ENCODE measurements at regions not wholly inside any gene's neighbourhood (a gene's known extent, or its start where the extent isn't known, plus 50 kb on each side); places are given as distances from the start of the nearest gene placed in this dataset.

- no peaks in the 10 kb centered on the region for H3K27me3 ChIP-seq (ENCODE audit: insufficient read depth, low read depth)
- no peak overlapping the region for H3K4me3 ChIP-seq
- intact Hi-C loops (cut with micrococcal nuclease; ENCODE audit: unreplicated experiment), result no loop called here
- no peaks in the 10 kb centered on the region for H3F3A ChIP-seq (ENCODE audit: insufficient read depth, low read depth)
- TF ChIP-seq, protein P1, sequence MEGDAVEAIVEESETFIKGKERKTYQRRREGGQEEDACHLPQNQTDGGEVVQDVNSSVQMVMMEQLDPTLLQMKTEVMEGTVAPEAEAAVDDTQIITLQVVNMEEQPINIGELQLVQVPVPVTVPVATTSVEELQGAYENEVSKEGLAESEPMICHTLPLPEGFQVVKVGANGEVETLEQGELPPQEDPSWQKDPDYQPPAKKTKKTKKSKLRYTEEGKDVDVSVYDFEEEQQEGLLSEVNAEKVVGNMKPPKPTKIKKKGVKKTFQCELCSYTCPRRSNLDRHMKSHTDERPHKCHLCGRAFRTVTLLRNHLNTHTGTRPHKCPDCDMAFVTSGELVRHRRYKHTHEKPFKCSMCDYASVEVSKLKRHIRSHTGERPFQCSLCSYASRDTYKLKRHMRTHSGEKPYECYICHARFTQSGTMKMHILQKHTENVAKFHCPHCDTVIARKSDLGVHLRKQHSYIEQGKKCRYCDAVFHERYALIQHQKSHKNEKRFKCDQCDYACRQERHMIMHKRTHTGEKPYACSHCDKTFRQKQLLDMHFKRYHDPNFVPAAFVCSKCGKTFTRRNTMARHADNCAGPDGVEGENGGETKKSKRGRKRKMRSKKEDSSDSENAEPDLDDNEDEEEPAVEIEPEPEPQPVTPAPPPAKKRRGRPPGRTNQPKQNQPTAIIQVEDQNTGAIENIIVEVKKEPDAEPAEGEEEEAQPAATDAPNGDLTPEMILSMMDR (conservative IDR thresholded peaks at IDR 0.05), result no peak
- no peak for TF ChIP-seq EZH2 (IDR thresholded peaks at IDR 0.05; ENCODE audit: low read depth)
- no peak for DNase-seq
- H2AFZ ChIP-seq, result no peak overlapping the region
- no peaks in the 10 kb centered on the region for H4K20me1 ChIP-seq (ENCODE audit: insufficient read depth)
- no peaks in the 10 kb centered on the region for H3K9me3 ChIP-seq (ENCODE audit: insufficient read depth, low read depth)
- no peaks in the 10 kb centered on the region for H3K79me2 ChIP-seq (ENCODE audit: low read depth)
- H3K36me3 ChIP-seq (ENCODE audit: low read depth), result no peaks in the 10 kb centered on the region
- ChIA-PET CTCF (no interaction called here), POLR2A (ENCODE audit: unreplicated experiment) (no interaction called here)
- H3K9me2 ChIP-seq (ENCODE audit: insufficient read depth), result no peaks in the 10 kb centered on the region
- no TSS peak for BruUV-seq (replicated peaks)
- H3K27ac ChIP-seq, result no peak overlapping the region
- no peak overlapping the region for H3K4me2 ChIP-seq
- no peaks in the 10 kb centered on the region for H3K4me1 ChIP-seq (replicated peaks; ENCODE audit: insufficient read depth)
Measured at GRCh38 chr14:87432698-87433097, 560.3 kb downstream of the GALC start.

- no peak for DNase-seq
- no TSS peak for BruUV-seq (replicated peaks)
- no peaks in the 10 kb centered on the region for H4K20me1 ChIP-seq (ENCODE audit: insufficient read depth)
- no peaks in the 10 kb centered on the region for H3F3A ChIP-seq (ENCODE audit: insufficient read depth, low read depth)
- no peak overlapping the region for H2AFZ ChIP-seq
- no peaks in the 10 kb centered on the region for H3K4me1 ChIP-seq (replicated peaks; ENCODE audit: insufficient read depth)
- no peak overlapping the region for H3K4me2 ChIP-seq
- ChIA-PET POLR2A (ENCODE audit: unreplicated experiment) (no interaction called here), CTCF (no interaction called here)
- intact Hi-C loops (cut with micrococcal nuclease; ENCODE audit: unreplicated experiment), result no loop called here
- TF ChIP-seq, protein P1 (conservative IDR thresholded peaks at IDR 0.05), result no peak
- no peak for TF ChIP-seq EZH2 (IDR thresholded peaks at IDR 0.05; ENCODE audit: low read depth)
- no peaks in the 10 kb centered on the region for H3K9me2 ChIP-seq (ENCODE audit: insufficient read depth)
- no peaks in the 10 kb centered on the region for H3K9me3 ChIP-seq (ENCODE audit: insufficient read depth, low read depth)
- no peaks in the 10 kb centered on the region for H3K79me2 ChIP-seq (ENCODE audit: low read depth)
- no peaks in the 10 kb centered on the region for H3K27me3 ChIP-seq (ENCODE audit: insufficient read depth, low read depth)
- no peak overlapping the region for H3K27ac ChIP-seq
- H3K4me3 ChIP-seq, result no peak overlapping the region
- no peaks in the 10 kb centered on the region for H3K36me3 ChIP-seq (ENCODE audit: low read depth)
Measured at GRCh38 chr14:87430810-87431209, 562.2 kb downstream of the GALC start.

DNA sequence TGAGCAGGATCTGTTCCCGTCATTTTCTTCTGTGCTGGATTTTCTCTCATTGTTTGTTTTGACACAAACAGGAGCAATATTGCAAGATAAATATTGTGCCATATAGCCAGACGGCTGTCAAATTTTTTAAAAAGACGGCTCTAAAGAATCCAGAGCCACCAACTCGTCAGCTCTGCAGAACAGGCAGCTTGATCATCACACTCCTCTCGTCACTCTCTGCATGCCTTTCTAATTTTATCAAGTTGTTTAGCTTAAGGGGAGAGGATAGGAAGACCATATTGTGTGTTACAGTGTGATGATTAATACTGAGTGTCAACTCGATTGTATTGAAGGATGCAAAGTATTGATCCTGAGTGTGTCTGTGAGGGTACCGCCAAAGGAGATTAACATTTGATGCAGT is 562.8 kb downstream of the GALC start:
- H3K4me1 ChIP-seq (replicated peaks; ENCODE audit: insufficient read depth), result no peaks in the 10 kb centered on the region
- H3K9me2 ChIP-seq (ENCODE audit: insufficient read depth), result no peaks in the 10 kb centered on the region
- no peaks in the 10 kb centered on the region for H3K79me2 ChIP-seq (ENCODE audit: low read depth)
- H3K9me3 ChIP-seq (ENCODE audit: insufficient read depth, low read depth), result no peaks in the 10 kb centered on the region
- no TSS peak for BruUV-seq (replicated peaks)
- TF ChIP-seq, protein P1 (conservative IDR thresholded peaks at IDR 0.05), result no peak
- no peak for TF ChIP-seq EZH2 (IDR thresholded peaks at IDR 0.05; ENCODE audit: low read depth)
- ChIA-PET POLR2A (ENCODE audit: unreplicated experiment) (no interaction called here), CTCF (no interaction called here)
- no peaks in the 10 kb centered on the region for H3K36me3 ChIP-seq (ENCODE audit: low read depth)
- no peak overlapping the region for H3K4me2 ChIP-seq
- no peak overlapping the region for H3K27ac ChIP-seq
- H3F3A ChIP-seq (ENCODE audit: insufficient read depth, low read depth), result no peaks in the 10 kb centered on the region
- intact Hi-C loops (cut with micrococcal nuclease; ENCODE audit: unreplicated experiment), result no loop called here
- no peak overlapping the region for H2AFZ ChIP-seq
- H3K4me3 ChIP-seq, result no peak overlapping the region
- no peak for DNase-seq
- no peaks in the 10 kb centered on the region for H4K20me1 ChIP-seq (ENCODE audit: insufficient read depth)
- H3K27me3 ChIP-seq (ENCODE audit: insufficient read depth, low read depth), result no peaks in the 10 kb centered on the region

Measured in PC-9 (cell line).